H1 (cell line): ENCODE measurements at regions not wholly inside any gene's neighbourhood (a gene's known extent, or its start where the extent isn't known, plus 50 kb on each side); places are given as distances from the start of the nearest gene placed in this dataset.

ENCODE experiments used
- EZH2 ChIP-seq: fragments of 200-600 bp; sonication (generic); IDR thresholded peaks from 2 replicates; pipeline ENCODE4 v1.7.1; 2012; ENCODE audit warnings: low read depth, mild to moderate bottlenecking, moderate library complexity, low read length, inconsistent platforms; ENCODE audit not compliant: severe bottlenecking
- RAD21 ChIP-seq, 2 experiments: IDR thresholded peaks in 1 of 2; conservative IDR thresholded peaks in 1 of 2; 2 replicates each; pipeline ENCODE4 v1.6.1; 2011; ENCODE audit warnings: low read depth in 2 of 2, low read length in 2 of 2, improper control_type of control experiment in 1 of 2, inconsistent platforms in 1 of 2, mild to moderate bottlenecking in 1 of 2, moderate library complexity in 1 of 2
- RXRA ChIP-seq: IDR thresholded peaks from 2 replicates; pipeline ENCODE4 v1.6.1; 2011; ENCODE audit warnings: low read depth, mild to moderate bottlenecking, low read length, moderate library complexity; ENCODE audit not compliant: insufficient read depth
- YY1 ChIP-seq: IDR thresholded peaks from 2 replicates; pipeline ENCODE4 v1.6.1; 2011; ENCODE audit warnings: low read depth, mild to moderate bottlenecking, low read length

- TF ChIP-seq RAD21 (IDR thresholded peaks at IDR 0.05 in 1 of 2, conservative IDR thresholded peaks at IDR 0.05 in 1 of 2; ENCODE audit: low read depth in 2 of 2, low read length in 2 of 2) (no peak), YY1 (no peak), EZH2 (no peak), RXRA (no peak)
These were observed 450.5 kb upstream of the SYT1 start for GRCh38 chr12:78414071-78414470.
